HCT116 (cell line): ENCODE measurements at regions not wholly inside any gene's neighbourhood (a gene's known extent, or its start where the extent isn't known, plus 50 kb on each side); places are given as distances from the start of the nearest gene placed in this dataset.

Source experiments
- ATAC-seq: fragments of 200-7000 bp; cut with Tn5 transposase; 2 replicates; pipeline ENCODE4 v1.9.1; 2020; ENCODE audit warnings: mild to moderate bottlenecking, moderate library complexity
- BruUV-seq: library from RNA; stranded (reverse); fragments of 400-500 nt; replicated peaks from 2 replicates; lab custom pipeline; 2021; lab: Mats Ljungman, UMichigan
- CTCF ChIA-PET: fragments of 300-600 bp; sonication (Branson Sonifier 250); formaldehyde crosslinking; loops from one replicate; lab custom pipeline; 2021; ENCODE audit warnings: antibody characterized with exemption; lab: Charles Lee
- POLR2A ChIA-PET: fragments of 300-600, 350-600 bp; sonication (Branson Sonifier 250); formaldehyde crosslinking; loops from one replicate; lab custom pipeline; 2021; ENCODE audit warnings: antibody characterized with exemption; lab: Charles Lee
- RAD21 ChIA-PET, 2 experiments: fragments of 300-600 bp; sonication (Branson Sonifier 250); formaldehyde crosslinking; loops; one replicate each; lab custom pipeline; 2023; ENCODE audit warnings: low total read pairs in 2 of 2; ENCODE audit not compliant: uncharacterized antibody in 2 of 2, unreplicated experiment in 2 of 2, low non-redundant PET in 1 of 2; lab: Charles Lee
- DNase-seq: peaks from one replicate; pipeline ENCODE4 v3.0.0-alpha.2; 2010; ENCODE audit warnings: low read depth, low spot score
- H2AFZ ChIP-seq: fragments of 200-600 bp; shearing (Covaris generic), sonication (generic); 2 replicates; pipeline ENCODE4 v1.6.1; 2017; ENCODE audit warnings: low read depth, mixed run types, mixed read lengths, antibody characterized with exemption, low read length; ENCODE audit not compliant: poor library complexity, severe bottlenecking
- H3K27ac ChIP-seq: 2 replicates; pipeline ENCODE4 v1.5.1; 2012; ENCODE audit warnings: low read depth, low read length
- H3K27me3 ChIP-seq: fragments of 200-600 bp; sonication (generic); 2 replicates; pipeline ENCODE4 v1.6.1; 2016; ENCODE audit warnings: mixed run types, low read length, mixed read lengths; ENCODE audit not compliant: insufficient read depth
- H3K36me3 ChIP-seq, 2 experiments: fragments of 200-500 bp in 1 of 2; fragments of 200-600 bp in 1 of 2; sonication (Bioruptor generic) in 1 of 2; sonication (generic) in 1 of 2; 2 replicates each; pipeline versions ENCODE4 v1.5.1 to v1.6.1; 2014 to 2016; ENCODE audit warnings: low read length in 2 of 2, inconsistent platforms in 1 of 2, mixed read lengths in 1 of 2, mixed run types in 1 of 2; ENCODE audit not compliant: insufficient read depth in 2 of 2, control insufficient read depth in 1 of 2
- H3K4me1 ChIP-seq, 2 experiments: fragments of 200-600 bp in 1 of 2; sonication (generic) in 1 of 2; 2 replicates each; pipeline versions ENCODE4 v1.5.1 to v1.6.1; 2012 to 2017; ENCODE audit warnings: low read length in 2 of 2, inconsistent platforms in 1 of 2, mild to moderate bottlenecking in 1 of 2, mixed read lengths in 1 of 2, mixed run types in 1 of 2, moderate library complexity in 1 of 2; ENCODE audit not compliant: insufficient read depth in 2 of 2, control insufficient read depth in 1 of 2
- H3K4me2 ChIP-seq: fragments of 200-600 bp; sonication (generic); 2 replicates; pipeline ENCODE4 v1.6.1; 2017; ENCODE audit warnings: mixed run types, low read length, mixed read lengths
- H3K4me3 ChIP-seq, 2 experiments: fragments of 200-600 bp in 1 of 2; sonication (generic) in 1 of 2; replicated peaks in 1 of 2; 2 replicates each; pipeline ENCODE4 v1.5.1; 2011 to 2016; ENCODE audit warnings: low read length in 2 of 2, control low read depth in 1 of 2, low read depth in 1 of 2, mild to moderate bottlenecking in 1 of 2, mixed read lengths in 1 of 2, mixed run types in 1 of 2
- H3K79me2 ChIP-seq: fragments of 200-600 bp; sonication (generic); 2 replicates; pipeline ENCODE4 v1.6.1; 2017; ENCODE audit warnings: mild to moderate bottlenecking, mixed run types, low read length, moderate library complexity, mixed read lengths; ENCODE audit not compliant: insufficient read depth
- H3K9ac ChIP-seq: fragments of 200-600 bp; sonication (generic); 2 replicates; pipeline ENCODE4 v1.6.1; 2016; ENCODE audit warnings: low read length, mixed read lengths
- H3K9me2 ChIP-seq: fragments of 200-600 bp; sonication (generic), shearing (Covaris generic); 2 replicates; pipeline ENCODE4 v1.6.1; 2017; ENCODE audit warnings: mixed run types, mild to moderate bottlenecking, moderate library complexity; ENCODE audit not compliant: insufficient read depth
- H3K9me3 ChIP-seq, 2 experiments: fragments of 200-500 bp in 1 of 2; fragments of 200-600 bp in 1 of 2; sonication (Bioruptor generic) in 1 of 2; sonication (generic) in 1 of 2; 2 replicates each; pipeline ENCODE4 v1.6.1; 2014 to 2017; ENCODE audit warnings: low read length in 2 of 2, mixed read lengths in 2 of 2, inconsistent platforms in 1 of 2, low read depth in 1 of 2, mild to moderate bottlenecking in 1 of 2, mixed run types in 1 of 2, moderate library complexity in 1 of 2; ENCODE audit not compliant: control insufficient read depth in 1 of 2, insufficient read depth in 1 of 2
- H4K20me1 ChIP-seq: fragments of 200-600 bp; sonication (generic), shearing (Covaris generic); 2 replicates; pipeline ENCODE4 v1.6.1; 2017; ENCODE audit warnings: mixed run types, mild to moderate bottlenecking, moderate library complexity; ENCODE audit not compliant: insufficient read depth
- CBX3 ChIP-seq: IDR thresholded peaks from 2 replicates; pipeline ENCODE4 v1.6.1; 2012; ENCODE audit warnings: low read depth
- ELF1 ChIP-seq: IDR thresholded peaks from 2 replicates; pipeline ENCODE4 v1.6.1; 2012; ENCODE audit warnings: low read depth, borderline replicate concordance
- EZH2 ChIP-seq: fragments of 200-600 bp; sonication (generic); IDR thresholded peaks from 2 replicates; pipeline ENCODE4 v1.6.1; 2017; ENCODE audit warnings: antibody characterized with exemption, mixed run types
- EZH2phosphoT487 ChIP-seq: fragments of 200-600 bp; IDR thresholded peaks from 2 replicates; pipeline ENCODE4 v1.6.1; 2018; ENCODE audit warnings: antibody characterized with exemption, borderline replicate concordance
- FOSL1 ChIP-seq: IDR thresholded peaks from 2 replicates; pipeline ENCODE4 v1.6.1; 2012; ENCODE audit warnings: low read depth
- JUND ChIP-seq: IDR thresholded peaks from 2 replicates; pipeline ENCODE4 v1.6.1; 2012
- intact Hi-C: fragments of 100-400 bp; cut with micrococcal nuclease; formaldehyde crosslinking; loops from 2 replicates; pipeline ENCODE4 v1.10.0; 2022
- TF ChIP-seq, protein P1 (sequence below), 3 experiments: fragments of 200-600 bp in 1 of 3; sonication (generic) in 1 of 3; IDR thresholded peaks in 2 of 3; conservative IDR thresholded peaks in 1 of 3; 2 replicates each; pipeline ENCODE4 v1.5.1; 2012 to 2017; ENCODE audit warnings: low read depth in 2 of 3, low read length in 2 of 3, antibody characterized with exemption in 1 of 3, borderline replicate concordance in 1 of 3, control low read depth in 1 of 3, mild to moderate bottlenecking in 1 of 3, mixed read lengths in 1 of 3, mixed run types in 1 of 3, moderate library complexity in 1 of 3; ENCODE audit not compliant: insufficient read depth in 1 of 3
- TF ChIP-seq, protein P2 (sequence below): IDR thresholded peaks from 2 replicates; pipeline ENCODE4 v1.6.1; 2012; ENCODE audit warnings: low read depth

GRCh38 chr9:80964374-80964773 lies 725.0 kb downstream of the TLE1 start:
- Histone ChIP-seq H3K4me3 (no peak overlapping the region), H4K20me1 (no peaks in the 10 kb centered on the region), H3K4me2 (no peak overlapping the region), H3K9me3 (peaks cover 0 to 4% of the 10 kb centered on the region in 2 experiments; a peak in 2 of 4 replicates), H3K36me3 (no peaks in the 10 kb centered on the region), H3K9ac (no peak overlapping the region), H3K27ac (no peak overlapping the region), H2AFZ (no peak overlapping the region), H3K9me2 (no peaks in the 10 kb centered on the region), H3K79me2 (no peaks in the 10 kb centered on the region), H3K4me1 (no peaks in the 10 kb centered on the region), H3K27me3 (no peaks in the 10 kb centered on the region)
- CTCF ChIA-PET = no interaction called here
- TF ChIP-seq FOSL1 (no peak), ELF1 (no peak), EZH2 (no peak)
- intact Hi-C loops = no loop called here
- POLR2A ChIA-PET = no interaction called here
- BruUV-seq = no TSS peak
- DNase-seq (no peak), ATAC-seq (no peak)
- RAD21 ChIA-PET = no interaction called here

GRCh38 chr9:80957801-80958200 lies 731.5 kb downstream of the TLE1 start:
- intact Hi-C loops = no loop called here
- TF ChIP-seq, protein P1, sequence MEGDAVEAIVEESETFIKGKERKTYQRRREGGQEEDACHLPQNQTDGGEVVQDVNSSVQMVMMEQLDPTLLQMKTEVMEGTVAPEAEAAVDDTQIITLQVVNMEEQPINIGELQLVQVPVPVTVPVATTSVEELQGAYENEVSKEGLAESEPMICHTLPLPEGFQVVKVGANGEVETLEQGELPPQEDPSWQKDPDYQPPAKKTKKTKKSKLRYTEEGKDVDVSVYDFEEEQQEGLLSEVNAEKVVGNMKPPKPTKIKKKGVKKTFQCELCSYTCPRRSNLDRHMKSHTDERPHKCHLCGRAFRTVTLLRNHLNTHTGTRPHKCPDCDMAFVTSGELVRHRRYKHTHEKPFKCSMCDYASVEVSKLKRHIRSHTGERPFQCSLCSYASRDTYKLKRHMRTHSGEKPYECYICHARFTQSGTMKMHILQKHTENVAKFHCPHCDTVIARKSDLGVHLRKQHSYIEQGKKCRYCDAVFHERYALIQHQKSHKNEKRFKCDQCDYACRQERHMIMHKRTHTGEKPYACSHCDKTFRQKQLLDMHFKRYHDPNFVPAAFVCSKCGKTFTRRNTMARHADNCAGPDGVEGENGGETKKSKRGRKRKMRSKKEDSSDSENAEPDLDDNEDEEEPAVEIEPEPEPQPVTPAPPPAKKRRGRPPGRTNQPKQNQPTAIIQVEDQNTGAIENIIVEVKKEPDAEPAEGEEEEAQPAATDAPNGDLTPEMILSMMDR (IDR thresholded peaks at IDR 0.05 in 2 of 3, conservative IDR thresholded peaks at IDR 0.05 in 1 of 3; ENCODE audit: borderline replicate concordance in 1 of 3, insufficient read depth in 1 of 3, low read depth in 2 of 3, low read length in 2 of 3) = no peak
- TF ChIP-seq EZH2phosphoT487 (no peak), JUND (no peak), CBX3 (no peak)
- TF ChIP-seq, protein P2, sequence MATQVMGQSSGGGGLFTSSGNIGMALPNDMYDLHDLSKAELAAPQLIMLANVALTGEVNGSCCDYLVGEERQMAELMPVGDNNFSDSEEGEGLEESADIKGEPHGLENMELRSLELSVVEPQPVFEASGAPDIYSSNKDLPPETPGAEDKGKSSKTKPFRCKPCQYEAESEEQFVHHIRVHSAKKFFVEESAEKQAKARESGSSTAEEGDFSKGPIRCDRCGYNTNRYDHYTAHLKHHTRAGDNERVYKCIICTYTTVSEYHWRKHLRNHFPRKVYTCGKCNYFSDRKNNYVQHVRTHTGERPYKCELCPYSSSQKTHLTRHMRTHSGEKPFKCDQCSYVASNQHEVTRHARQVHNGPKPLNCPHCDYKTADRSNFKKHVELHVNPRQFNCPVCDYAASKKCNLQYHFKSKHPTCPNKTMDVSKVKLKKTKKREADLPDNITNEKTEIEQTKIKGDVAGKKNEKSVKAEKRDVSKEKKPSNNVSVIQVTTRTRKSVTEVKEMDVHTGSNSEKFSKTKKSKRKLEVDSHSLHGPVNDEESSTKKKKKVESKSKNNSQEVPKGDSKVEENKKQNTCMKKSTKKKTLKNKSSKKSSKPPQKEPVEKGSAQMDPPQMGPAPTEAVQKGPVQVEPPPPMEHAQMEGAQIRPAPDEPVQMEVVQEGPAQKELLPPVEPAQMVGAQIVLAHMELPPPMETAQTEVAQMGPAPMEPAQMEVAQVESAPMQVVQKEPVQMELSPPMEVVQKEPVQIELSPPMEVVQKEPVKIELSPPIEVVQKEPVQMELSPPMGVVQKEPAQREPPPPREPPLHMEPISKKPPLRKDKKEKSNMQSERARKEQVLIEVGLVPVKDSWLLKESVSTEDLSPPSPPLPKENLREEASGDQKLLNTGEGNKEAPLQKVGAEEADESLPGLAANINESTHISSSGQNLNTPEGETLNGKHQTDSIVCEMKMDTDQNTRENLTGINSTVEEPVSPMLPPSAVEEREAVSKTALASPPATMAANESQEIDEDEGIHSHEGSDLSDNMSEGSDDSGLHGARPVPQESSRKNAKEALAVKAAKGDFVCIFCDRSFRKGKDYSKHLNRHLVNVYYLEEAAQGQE = no peak
- TF ChIP-seq, all 23 proteins: peak for 0
- ChIA-PET RAD21 (no interaction called here), CTCF (no interaction called here), POLR2A (no interaction called here)
- Histone ChIP-seq H3K9me2 (no peaks in the 10 kb centered on the region), H4K20me1 (no peaks in the 10 kb centered on the region), H3K4me3 (no peak overlapping the region), H3K36me3 (no peaks in the 10 kb centered on the region), H2AFZ (no peak overlapping the region), H3K9me3 (peaks cover 3 to 7% of the 10 kb centered on the region in 2 experiments; a peak in 2 of 4 replicates), H3K9ac (no peak overlapping the region), H3K27me3 (no peaks in the 10 kb centered on the region), H3K4me1 (no peaks in the 10 kb centered on the region), H3K27ac (no peak overlapping the region), H3K4me2 (no peak overlapping the region), H3K79me2 (no peaks in the 10 kb centered on the region)
- no peak for DNase-seq
- BruUV-seq = no TSS peak
- ATAC-seq = no peak
